IMR-90 (cell line): ENCODE measurements at regions not wholly inside any gene's neighbourhood (a gene's known extent, or its start where the extent isn't known, plus 50 kb on each side); places are given as distances from the start of the nearest gene placed in this dataset.

Source experiments
- ATAC-seq: fragments of 200-7000 bp; cut with Tn5 transposase; 2 replicates; pipeline ENCODE4 v1.9.1; 2020; ENCODE audit warnings: low read depth, mild to moderate bottlenecking, moderate library complexity
- BruUV-seq: library from RNA; stranded (reverse); fragments of 400-500 nt; replicated peaks from 2 replicates; lab custom pipeline; 2021; lab: Mats Ljungman, UMichigan
- CTCF ChIA-PET: fragments of 300-600 bp; formaldehyde crosslinking; extraction: SDS; loops from one replicate; lab custom pipeline; 2021; ENCODE audit warnings: antibody characterized with exemption; lab: Yijun Ruan, JAX
- POLR2A ChIA-PET: fragments of 300-600 bp; sonication (Branson Sonifier 250); formaldehyde crosslinking; loops from one replicate; lab custom pipeline; 2022; ENCODE audit warnings: antibody characterized with exemption; ENCODE audit not compliant: unreplicated experiment; lab: Charles Lee
- DNase-seq: peaks from one replicate; pipeline ENCODE4 v3.0.0; 2013
- H2AFZ ChIP-seq: replicated peaks from 2 replicates; pipeline ENCODE3; 2013; ENCODE audit warnings: low read length, mild to moderate bottlenecking; ENCODE audit not compliant: poor library complexity
- H2AK5ac ChIP-seq: 2 replicates; pipeline ENCODE4 v1.6.1; 2013; ENCODE audit warnings: low read depth, low read length, inconsistent platforms
- H2AK9ac ChIP-seq: replicated peaks from 2 replicates; pipeline ENCODE3; 2013; ENCODE audit warnings: mild to moderate bottlenecking, low read depth, low read length, moderate library complexity; ENCODE audit not compliant: poor library complexity
- H2BK120ac ChIP-seq: 2 replicates; pipeline ENCODE4 v1.6.1; 2013; ENCODE audit warnings: low read depth, low read length, inconsistent platforms
- H2BK15ac ChIP-seq: 3 replicates; pipeline ENCODE4 v1.6.1; 2013; ENCODE audit warnings: low read depth, low read length, inconsistent platforms
- H2BK20ac ChIP-seq: 2 replicates; pipeline ENCODE4 v1.6.1; 2013; ENCODE audit warnings: low read depth, mild to moderate bottlenecking, inconsistent platforms, low read length, moderate library complexity
- H2BK5ac ChIP-seq: 2 replicates; pipeline ENCODE4 v1.6.1; 2013; ENCODE audit warnings: mild to moderate bottlenecking, low read depth, low read length, inconsistent platforms; ENCODE audit not compliant: poor library complexity, severe bottlenecking
- H3K14ac ChIP-seq: replicated peaks from 2 replicates; pipeline ENCODE4 v1.6.1; 2013; ENCODE audit warnings: low read depth, low read length, inconsistent platforms
- H3K18ac ChIP-seq: 2 replicates; pipeline ENCODE4 v1.6.1; 2013; ENCODE audit warnings: low read depth, low read length, control low read depth
- H3K23ac ChIP-seq: 2 replicates; pipeline ENCODE4 v1.6.1; 2013; ENCODE audit warnings: low read depth, low read length, inconsistent platforms
- H3K27ac ChIP-seq: 2 replicates; pipeline ENCODE4 v1.5.1; 2013; ENCODE audit warnings: mild to moderate bottlenecking, control low read depth, low read length; ENCODE audit not compliant: insufficient read depth
- H3K27me3 ChIP-seq: 2 replicates; pipeline ENCODE4 v1.6.1; 2013; ENCODE audit warnings: low read length; ENCODE audit not compliant: control insufficient read depth, insufficient read depth
- H3K36me3 ChIP-seq: 2 replicates; pipeline ENCODE4 v1.6.1; 2013; ENCODE audit warnings: low read length, mixed read lengths; ENCODE audit not compliant: control insufficient read depth, insufficient read depth
- H3K4ac ChIP-seq: 2 replicates; pipeline ENCODE4 v1.6.1; 2013; ENCODE audit warnings: low read depth, low read length, inconsistent platforms
- H3K4me1 ChIP-seq: 2 replicates; pipeline ENCODE4 v1.6.1; 2013; ENCODE audit warnings: low read length, mixed read lengths; ENCODE audit not compliant: control insufficient read depth, insufficient read depth
- H3K4me2 ChIP-seq: 2 replicates; pipeline ENCODE4 v1.6.1; 2013; ENCODE audit warnings: low read depth, mild to moderate bottlenecking, control low read depth, low read length, moderate library complexity
- H3K4me3 ChIP-seq: 2 replicates; pipeline ENCODE4 v1.5.1; 2013; ENCODE audit warnings: low read depth, mild to moderate bottlenecking, control low read depth, low read length, moderate library complexity; ENCODE audit not compliant: insufficient read depth
- H3K56ac ChIP-seq: 2 replicates; pipeline ENCODE4 v1.6.1; 2013; ENCODE audit warnings: low read length, inconsistent platforms; ENCODE audit not compliant: insufficient read depth; ENCODE audit errors: extremely low read depth
- H3K79me1 ChIP-seq, 2 experiments: 2 replicates each; pipeline ENCODE4 v1.6.1; 2013; ENCODE audit warnings: low read length in 2 of 2, inconsistent platforms in 1 of 2, low read depth in 1 of 2
- H3K9ac ChIP-seq: 2 replicates; pipeline ENCODE4 v1.6.1; 2013; ENCODE audit warnings: low read depth, low read length, control low read depth
- H3K9me1 ChIP-seq: 2 replicates; pipeline ENCODE4 v1.6.1; 2013; ENCODE audit warnings: low read length, inconsistent platforms; ENCODE audit not compliant: insufficient read depth
- H3K9me3 ChIP-seq: 2 replicates; pipeline ENCODE4 v1.6.1; 2013; ENCODE audit warnings: low read length; ENCODE audit not compliant: control insufficient read depth, insufficient read depth
- H4K20me1 ChIP-seq: 2 replicates; pipeline ENCODE4 v1.6.1; 2013; ENCODE audit warnings: low read length, inconsistent platforms; ENCODE audit not compliant: insufficient read depth
- H4K5ac ChIP-seq: 2 replicates; pipeline ENCODE4 v1.6.1; 2013; ENCODE audit warnings: mild to moderate bottlenecking, low read depth, low read length, control low read depth
- H4K8ac ChIP-seq, 2 experiments: 2 replicates each; pipeline ENCODE4 v1.6.1; 2013; ENCODE audit warnings: low read depth in 2 of 2, low read length in 2 of 2, control low read depth in 1 of 2, inconsistent platforms in 1 of 2
- H4K91ac ChIP-seq: 2 replicates; pipeline ENCODE4 v1.6.1; 2013; ENCODE audit warnings: low read depth, low read length, inconsistent platforms; ENCODE audit not compliant: insufficient read depth
- CHD1 ChIP-seq: IDR thresholded peaks from 2 replicates; pipeline ENCODE4 v1.6.1; 2012; ENCODE audit warnings: low read depth, low read length, improper control_type of control experiment
- MAZ ChIP-seq: IDR thresholded peaks from 2 replicates; pipeline ENCODE4 v1.6.1; 2012; ENCODE audit warnings: low read depth, mild to moderate bottlenecking, low read length, improper control_type of control experiment, moderate library complexity, borderline replicate concordance
- NFE2L2 ChIP-seq: fragments of 150-350 bp; IDR thresholded peaks from 2 replicates; pipeline ENCODE4 v1.6.1; 2016; ENCODE audit warnings: low read depth, mild to moderate bottlenecking, low read length
- RFX5 ChIP-seq: IDR thresholded peaks from 2 replicates; pipeline ENCODE4 v1.8.0; 2012; ENCODE audit warnings: low read depth, mild to moderate bottlenecking, low read length, moderate library complexity
- SMC3 ChIP-seq: fragments of 150-350 bp; IDR thresholded peaks from 2 replicates; pipeline ENCODE4 v1.6.1; 2016; ENCODE audit warnings: low read depth, mild to moderate bottlenecking, antibody characterized with exemption, low read length, moderate library complexity
- dilution Hi-C: fragments of 300-500 bp; cut with HindIII; formaldehyde crosslinking; loops from one replicate; pipeline ENCODE4 v1.14.3; 2018; ENCODE audit warnings: low sequenced_read_pairs; ENCODE audit not compliant: unreplicated experiment
- in situ Hi-C: fragments of 300-500 bp; cut with MboI; formaldehyde crosslinking; loops from 3 replicates; pipeline ENCODE4 v1.14.3; 2019; ENCODE audit warnings: low sequenced_read_pairs, inconsistent platforms, mixed read lengths
- intact Hi-C: fragments of 100-400 bp; cut with micrococcal nuclease; formaldehyde crosslinking; loops from 2 replicates; pipeline ENCODE4 v1.10.0; 2022
- TF ChIP-seq, protein P1 (sequence below): conservative IDR thresholded peaks from 2 replicates; pipeline ENCODE4 v1.5.1; 2012; ENCODE audit warnings: mild to moderate bottlenecking, low read depth, low read length, improper control_type of control experiment
- TF ChIP-seq, protein P2 (sequence below): fragments of 150-350 bp; IDR thresholded peaks from 2 replicates; pipeline ENCODE4 v1.6.1; 2017; ENCODE audit warnings: mild to moderate bottlenecking, antibody characterized with exemption, low read length, low read depth

DNA sequence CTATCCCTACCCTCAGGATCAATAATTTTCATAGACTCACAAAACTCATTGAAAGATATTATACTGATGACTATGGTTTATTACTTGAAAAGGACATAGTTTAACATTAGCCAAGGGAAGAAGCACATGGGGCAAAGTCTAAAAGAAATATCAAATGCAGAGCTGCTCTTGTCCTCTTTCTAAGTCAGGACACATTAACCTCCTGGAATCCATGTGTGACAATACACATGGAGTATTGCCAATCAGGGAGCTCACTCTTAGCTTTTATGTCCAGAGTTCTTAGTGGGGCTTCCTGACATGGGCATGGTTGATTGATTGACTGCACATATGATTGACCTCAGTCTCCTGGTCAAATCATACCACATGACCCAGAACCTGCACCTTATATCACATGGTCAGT is 165.5 kb upstream of the COX7C start:
- dilution Hi-C loops, result no loop called here
- Histone ChIP-seq H3K27ac (no peak overlapping the region), H3K9ac (no peak overlapping the region), H3K4me2 (no peak overlapping the region), H3K27me3 (no peaks in the 10 kb centered on the region), H4K5ac (no peak overlapping the region), H2AFZ (no peak overlapping the region), H4K91ac (no peak overlapping the region), H3K9me3 (peaks cover 2% of the 10 kb centered on the region), H2BK15ac (no peak overlapping the region), H2BK5ac (no peak overlapping the region), H3K23ac (no peak overlapping the region), H3K18ac (no peak overlapping the region), H2BK20ac (no peak overlapping the region), H3K4me1 (no peaks in the 10 kb centered on the region), H3K4me3 (no peak overlapping the region), H3K56ac (no peak overlapping the region), H2AK9ac (no peak overlapping the region), H3K36me3 (no peaks in the 10 kb centered on the region), H3K9me1 (no peaks in the 10 kb centered on the region), H2AK5ac (no peak overlapping the region), H4K20me1 (no peaks in the 10 kb centered on the region), H3K4ac (no peak overlapping the region), H3K79me1 (no peaks in the 10 kb centered on the region), H2BK120ac (no peak overlapping the region), H4K8ac (no peak overlapping the region), H3K14ac (no peak overlapping the region)
- CTCF ChIA-PET, result no interaction called here
- intact Hi-C loops, result no loop called here
- in situ Hi-C loops, result no loop called here
- DNase-seq, result no peak
- no peak for ATAC-seq
- TF ChIP-seq SMC3, result no peak
- no peak for TF ChIP-seq MAZ
- no peak for TF ChIP-seq NFE2L2
- TF ChIP-seq, protein P1, sequence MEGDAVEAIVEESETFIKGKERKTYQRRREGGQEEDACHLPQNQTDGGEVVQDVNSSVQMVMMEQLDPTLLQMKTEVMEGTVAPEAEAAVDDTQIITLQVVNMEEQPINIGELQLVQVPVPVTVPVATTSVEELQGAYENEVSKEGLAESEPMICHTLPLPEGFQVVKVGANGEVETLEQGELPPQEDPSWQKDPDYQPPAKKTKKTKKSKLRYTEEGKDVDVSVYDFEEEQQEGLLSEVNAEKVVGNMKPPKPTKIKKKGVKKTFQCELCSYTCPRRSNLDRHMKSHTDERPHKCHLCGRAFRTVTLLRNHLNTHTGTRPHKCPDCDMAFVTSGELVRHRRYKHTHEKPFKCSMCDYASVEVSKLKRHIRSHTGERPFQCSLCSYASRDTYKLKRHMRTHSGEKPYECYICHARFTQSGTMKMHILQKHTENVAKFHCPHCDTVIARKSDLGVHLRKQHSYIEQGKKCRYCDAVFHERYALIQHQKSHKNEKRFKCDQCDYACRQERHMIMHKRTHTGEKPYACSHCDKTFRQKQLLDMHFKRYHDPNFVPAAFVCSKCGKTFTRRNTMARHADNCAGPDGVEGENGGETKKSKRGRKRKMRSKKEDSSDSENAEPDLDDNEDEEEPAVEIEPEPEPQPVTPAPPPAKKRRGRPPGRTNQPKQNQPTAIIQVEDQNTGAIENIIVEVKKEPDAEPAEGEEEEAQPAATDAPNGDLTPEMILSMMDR, result no peak
- TF ChIP-seq, protein P2, sequence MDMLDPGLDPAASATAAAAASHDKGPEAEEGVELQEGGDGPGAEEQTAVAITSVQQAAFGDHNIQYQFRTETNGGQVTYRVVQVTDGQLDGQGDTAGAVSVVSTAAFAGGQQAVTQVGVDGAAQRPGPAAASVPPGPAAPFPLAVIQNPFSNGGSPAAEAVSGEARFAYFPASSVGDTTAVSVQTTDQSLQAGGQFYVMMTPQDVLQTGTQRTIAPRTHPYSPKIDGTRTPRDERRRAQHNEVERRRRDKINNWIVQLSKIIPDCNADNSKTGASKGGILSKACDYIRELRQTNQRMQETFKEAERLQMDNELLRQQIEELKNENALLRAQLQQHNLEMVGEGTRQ, result no peak
- TF ChIP-seq CHD1, result no peak
- no peak for TF ChIP-seq RFX5
- POLR2A ChIA-PET, result no interaction called here
- BruUV-seq, result no TSS peak
